ENCODE measurements at regions not wholly inside any gene's neighbourhood (a gene's known extent, or its start where the extent isn't known, plus 50 kb on each side); places are given as distances from the start of the nearest gene placed in this dataset.
"Not testable (repeated sequence)": the region's sequence is repeated elsewhere in the genome, so short reads cannot be mapped to it uniquely, and the experiment has no call there.

GRCh38 chrX:144494074-144494473 is 610.2 kb downstream of the UBE2NL start:
- Mint-ChIP-seq H3K4me1 (no peaks in the 10 kb centered on the region), H3K27ac (no peak overlapping the region), H3K36me3 (no peaks in the 10 kb centered on the region), H3K4me3 (no peak overlapping the region), H3K9me3 (peaks cover 0 to 12% (median under 1%) of the 10 kb centered on the region in 6 donors), H3K27me3 (ENCODE audit: low read depth in 3 of 3) (peaks cover 0 to 2% (median 0%) of the 10 kb centered on the region in 3 donors)
- no peak for DNase-seq

- Mint-ChIP-seq H3K9me3 (peaks cover 0 to 28% (median 7%) of the 10 kb centered on the region in 6 donors), H3K4me3 (no peak overlapping the region), H3K27ac (no peak overlapping the region), H3K27me3 (ENCODE audit: low read depth in 3 of 3) (peaks cover 0 to 4% (median 2%) of the 10 kb centered on the region in 3 donors), H3K36me3 (no peaks in the 10 kb centered on the region), H3K4me1 (no peaks in the 10 kb centered on the region)
- DNase-seq, result no peak
Measured at GRCh38 chrX:144531877-144532276, 648.0 kb downstream of the UBE2NL start.

GRCh38 chrX:144566592-144566991 is 680.7 kb upstream of the SPANXN1 start:
- peaks cover 0 to 5% (median 3%) of the 10 kb centered on the region in 6 donors for H3K9me3 Mint-ChIP-seq
- DNase-seq, result no peak
- H3K27ac Mint-ChIP-seq, result no peak overlapping the region
- H3K36me3 Mint-ChIP-seq, result no peaks in the 10 kb centered on the region
- peaks cover 0 to 2% (median 2%) of the 10 kb centered on the region in 3 donors for H3K27me3 Mint-ChIP-seq (ENCODE audit: low read depth in 3 of 3)
- no peak overlapping the region for H3K4me3 Mint-ChIP-seq
- no peaks in the 10 kb centered on the region for H3K4me1 Mint-ChIP-seq

GRCh38 chrX:144586756-144587155 is 660.5 kb upstream of the SPANXN1 start:
- no peaks in the 10 kb centered on the region for H3K4me1 Mint-ChIP-seq
- H3K9me3 Mint-ChIP-seq, result peaks cover 0 to 13% (median 6%) of the 10 kb centered on the region in 6 donors
- no peaks in the 10 kb centered on the region for H3K36me3 Mint-ChIP-seq
- H3K4me3 Mint-ChIP-seq, result no peak overlapping the region
- H3K27me3 Mint-ChIP-seq (ENCODE audit: low read depth in 3 of 3), result peaks cover 0 to 3% (median 0%) of the 10 kb centered on the region in 3 donors
- no peak overlapping the region for H3K27ac Mint-ChIP-seq
- DNase-seq, result no peak

GRCh38 chrX:144592036-144592435 is 655.3 kb upstream of the SPANXN1 start:
- Mint-ChIP-seq H3K27me3 (ENCODE audit: low read depth in 3 of 3) (no peaks in the 10 kb centered on the region), H3K36me3 (no peaks in the 10 kb centered on the region), H3K9me3 (peaks cover 0 to 7% (median 3%) of the 10 kb centered on the region in 6 donors), H3K27ac (no peak overlapping the region), H3K4me1 (no peaks in the 10 kb centered on the region), H3K4me3 (no peak overlapping the region)
- DNase-seq, result no peak

GRCh38 chrX:144601010-144601409 is 646.3 kb upstream of the SPANXN1 start:
- Mint-ChIP-seq H3K4me3 (no peak overlapping the region), H3K27ac (no peak overlapping the region), H3K9me3 (peaks cover 0 to 18% (median 0%) of the 10 kb centered on the region in 6 donors), H3K27me3 (ENCODE audit: low read depth in 3 of 3) (peaks cover 0 to 2% (median 0%) of the 10 kb centered on the region in 3 donors), H3K36me3 (no peaks in the 10 kb centered on the region), H3K4me1 (no peaks in the 10 kb centered on the region)
- DNase-seq, result no peak

- no peak for DNase-seq
- Mint-ChIP-seq H3K27me3 (ENCODE audit: low read depth in 3 of 3) (no peaks in the 10 kb centered on the region), H3K4me1 (no peaks in the 10 kb centered on the region), H3K36me3 (no peaks in the 10 kb centered on the region), H3K27ac (no peak overlapping the region), H3K4me3 (no peak overlapping the region), H3K9me3 (peaks cover under 1 to 10% (median 4%) of the 10 kb centered on the region in 6 donors)
Measured at GRCh38 chrX:144612076-144612475, 635.2 kb upstream of the SPANXN1 start.

- no peaks in the 10 kb centered on the region for H3K36me3 Mint-ChIP-seq
- no peak for DNase-seq
- no peaks in the 10 kb centered on the region for H3K27me3 Mint-ChIP-seq (ENCODE audit: low read depth in 3 of 3)
- no peak overlapping the region for H3K27ac Mint-ChIP-seq
- H3K4me3 Mint-ChIP-seq, result no peak overlapping the region
- H3K4me1 Mint-ChIP-seq, result no peaks in the 10 kb centered on the region
- peaks cover 0 to 6% (median 3%) of the 10 kb centered on the region in 6 donors for H3K9me3 Mint-ChIP-seq
Measured at GRCh38 chrX:144616317-144616716, 631.0 kb upstream of the SPANXN1 start.

- Mint-ChIP-seq H3K9me3 (peaks cover 1 to 7% (median 2%) of the 10 kb centered on the region in 6 donors), H3K4me1 (no peaks in the 10 kb centered on the region), H3K36me3 (peaks cover 0 to 3% (median 0%) of the 10 kb centered on the region in 3 donors), H3K27me3 (ENCODE audit: low read depth in 3 of 3) (peaks cover 0 to 3% (median 0%) of the 10 kb centered on the region in 3 donors), H3K4me3 (no peak overlapping the region), H3K27ac (no peak overlapping the region)
- no peak for DNase-seq
Measured at GRCh38 chrX:144627947-144628346, 619.4 kb upstream of the SPANXN1 start.

GRCh38 chrX:144634451-144634850 is 612.9 kb upstream of the SPANXN1 start:
- not testable (repeated sequence) for H3K36me3 Mint-ChIP-seq; H3K27ac Mint-ChIP-seq; DNase-seq; H3K27me3 Mint-ChIP-seq (ENCODE audit: low read depth in 3 of 3); H3K4me3 Mint-ChIP-seq; H3K4me1 Mint-ChIP-seq; H3K9me3 Mint-ChIP-seq

- Mint-ChIP-seq H3K4me1 (no peaks in the 10 kb centered on the region), H3K9me3 (peaks cover 3 to 10% (median 5%) of the 10 kb centered on the region in 6 donors), H3K27ac (no peak overlapping the region), H3K4me3 (no peak overlapping the region), H3K27me3 (ENCODE audit: low read depth in 3 of 3) (no peaks in the 10 kb centered on the region), H3K36me3 (no peaks in the 10 kb centered on the region)
- no peak for DNase-seq
Measured at GRCh38 chrX:144637731-144638130, 609.6 kb upstream of the SPANXN1 start.

- no peaks in the 10 kb centered on the region for H3K36me3 Mint-ChIP-seq
- H3K27ac Mint-ChIP-seq, result no peak overlapping the region
- H3K27me3 Mint-ChIP-seq (ENCODE audit: low read depth in 3 of 3), result no peaks in the 10 kb centered on the region
- no peaks in the 10 kb centered on the region for H3K4me1 Mint-ChIP-seq
- H3K9me3 Mint-ChIP-seq, result peaks cover 0 to 8% (median 1%) of the 10 kb centered on the region in 6 donors
- DNase-seq, result no peak
- H3K4me3 Mint-ChIP-seq, result no peak overlapping the region
Measured at GRCh38 chrX:144648788-144649187, 598.5 kb upstream of the SPANXN1 start.

- DNase-seq, result no peak
- no peak overlapping the region for H3K4me3 Mint-ChIP-seq
- H3K36me3 Mint-ChIP-seq, result no peaks in the 10 kb centered on the region
- H3K9me3 Mint-ChIP-seq, result peaks cover 2 to 12% (median 7%) of the 10 kb centered on the region in 6 donors
- peaks cover 0 to 5% (median 0%) of the 10 kb centered on the region in 3 donors for H3K27me3 Mint-ChIP-seq (ENCODE audit: low read depth in 3 of 3)
- H3K4me1 Mint-ChIP-seq, result no peaks in the 10 kb centered on the region
- H3K27ac Mint-ChIP-seq, result no peak overlapping the region
Measured at GRCh38 chrX:144681501-144681900, 565.8 kb upstream of the SPANXN1 start.

GRCh38 chrX:144683247-144683646 is 564.1 kb upstream of the SPANXN1 start:
- H3K27ac Mint-ChIP-seq, result no peak overlapping the region

GRCh38 chrX:144709841-144710240 is 537.5 kb upstream of the SPANXN1 start:
- Mint-ChIP-seq H3K4me3 (no peak overlapping the region), H3K27me3 (ENCODE audit: low read depth in 3 of 3) (peaks cover 0 to 2% (median 1%) of the 10 kb centered on the region in 3 donors)

More at GRCh38 chrX:144683247-144683646, 564.1 kb upstream of the SPANXN1 start:
- no peak overlapping the region for H3K4me3 Mint-ChIP-seq
- no peaks in the 10 kb centered on the region for H3K4me1 Mint-ChIP-seq
- no peaks in the 10 kb centered on the region for H3K36me3 Mint-ChIP-seq
- DNase-seq, result no peak
- H3K9me3 Mint-ChIP-seq, result peaks cover 0 to 12% (median 4%) of the 10 kb centered on the region in 6 donors
- peaks cover 0 to 4% (median 0%) of the 10 kb centered on the region in 3 donors for H3K27me3 Mint-ChIP-seq (ENCODE audit: low read depth in 3 of 3)

More at GRCh38 chrX:144709841-144710240, 537.5 kb upstream of the SPANXN1 start:
- no peak for DNase-seq
- Mint-ChIP-seq H3K4me1 (no peaks in the 10 kb centered on the region), H3K36me3 (no peaks in the 10 kb centered on the region), H3K27ac (no peak overlapping the region), H3K9me3 (peaks cover 0 to 7% (median 3%) of the 10 kb centered on the region in 6 donors)

Measured in immature natural killer cell (primary cell).